OCI-LY1 (cell line): ENCODE measurements at regions not wholly inside any gene's neighbourhood (a gene's known extent, or its start where the extent isn't known, plus 50 kb on each side); places are given as distances from the start of the nearest gene placed in this dataset.

Source experiments
- EZH2 ChIP-seq: fragments of 200-600 bp; sonication (generic), shearing (Covaris generic); IDR thresholded peaks from 2 replicates; pipeline ENCODE4 v1.8.0; 2017; ENCODE audit warnings: borderline replicate concordance, mixed run types, mild to moderate bottlenecking, antibody characterized with exemption, low read length, moderate library complexity, mixed read lengths
- TF ChIP-seq, protein P1 (sequence below): fragments of 200-600 bp; sonication (generic), shearing (Covaris generic); IDR thresholded peaks from 2 replicates; pipeline ENCODE4 v1.5.1; 2017; ENCODE audit warnings: mild to moderate bottlenecking, antibody characterized with exemption, low read length, moderate library complexity, mixed read lengths

- TF ChIP-seq EZH2 = no peak
- TF ChIP-seq, protein P1, sequence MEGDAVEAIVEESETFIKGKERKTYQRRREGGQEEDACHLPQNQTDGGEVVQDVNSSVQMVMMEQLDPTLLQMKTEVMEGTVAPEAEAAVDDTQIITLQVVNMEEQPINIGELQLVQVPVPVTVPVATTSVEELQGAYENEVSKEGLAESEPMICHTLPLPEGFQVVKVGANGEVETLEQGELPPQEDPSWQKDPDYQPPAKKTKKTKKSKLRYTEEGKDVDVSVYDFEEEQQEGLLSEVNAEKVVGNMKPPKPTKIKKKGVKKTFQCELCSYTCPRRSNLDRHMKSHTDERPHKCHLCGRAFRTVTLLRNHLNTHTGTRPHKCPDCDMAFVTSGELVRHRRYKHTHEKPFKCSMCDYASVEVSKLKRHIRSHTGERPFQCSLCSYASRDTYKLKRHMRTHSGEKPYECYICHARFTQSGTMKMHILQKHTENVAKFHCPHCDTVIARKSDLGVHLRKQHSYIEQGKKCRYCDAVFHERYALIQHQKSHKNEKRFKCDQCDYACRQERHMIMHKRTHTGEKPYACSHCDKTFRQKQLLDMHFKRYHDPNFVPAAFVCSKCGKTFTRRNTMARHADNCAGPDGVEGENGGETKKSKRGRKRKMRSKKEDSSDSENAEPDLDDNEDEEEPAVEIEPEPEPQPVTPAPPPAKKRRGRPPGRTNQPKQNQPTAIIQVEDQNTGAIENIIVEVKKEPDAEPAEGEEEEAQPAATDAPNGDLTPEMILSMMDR = no peak
These were observed 93.9 kb upstream of the COG2 start for GRCh38 chr1:230548357-230548756.
